H1 (cell line): ENCODE measurements at regions not wholly inside any gene's neighbourhood (a gene's known extent, or its start where the extent isn't known, plus 50 kb on each side); places are given as distances from the start of the nearest gene placed in this dataset.

ENCODE experiments used
- CHD2 ChIP-seq: IDR thresholded peaks from 2 replicates; pipeline ENCODE4 v1.6.1; 2012; ENCODE audit warnings: low read length, improper control_type of control experiment
- CTCF ChIP-seq, 3 experiments: IDR thresholded peaks; 1 replicate in 2 of 3; 2 replicates in 1 of 3; pipeline versions ENCODE4 v1.5.1 to v1.6.1; 2011; ENCODE audit warnings: low read length in 3 of 3, mild to moderate bottlenecking in 3 of 3, inconsistent platforms in 2 of 3, low read depth in 1 of 3, moderate library complexity in 1 of 3; ENCODE audit not compliant: insufficient read depth in 1 of 3; ENCODE audit errors: control extremely low read depth in 1 of 3
- EP300 ChIP-seq, 2 experiments: IDR thresholded peaks; 1 replicate in 1 of 2; 2 replicates in 1 of 2; pipeline ENCODE4 v1.6.1; 2011 to 2012; ENCODE audit warnings: low read depth in 2 of 2, low read length in 2 of 2, mild to moderate bottlenecking in 2 of 2, borderline replicate concordance in 1 of 2, inconsistent platforms in 1 of 2, moderate library complexity in 1 of 2
- EZH2 ChIP-seq: fragments of 200-600 bp; sonication (generic); IDR thresholded peaks from 2 replicates; pipeline ENCODE4 v1.7.1; 2012; ENCODE audit warnings: low read depth, mild to moderate bottlenecking, moderate library complexity, low read length, inconsistent platforms; ENCODE audit not compliant: severe bottlenecking
- MAFK ChIP-seq: IDR thresholded peaks from 2 replicates; pipeline ENCODE4 v1.6.1; 2012; ENCODE audit warnings: low read depth, mild to moderate bottlenecking, improper control_type of control experiment, low read length
- MAX ChIP-seq: IDR thresholded peaks from 2 replicates; pipeline ENCODE4 v1.6.1; 2012; ENCODE audit warnings: inconsistent platforms
- POLR2A ChIP-seq, 2 experiments: IDR thresholded peaks; 1 replicate in 1 of 2; 2 replicates in 1 of 2; pipeline ENCODE4 v1.6.1; 2011; ENCODE audit warnings: low read depth in 2 of 2, low read length in 2 of 2, mild to moderate bottlenecking in 2 of 2; ENCODE audit errors: control extremely low read depth in 1 of 2
- SIN3A ChIP-seq, 2 experiments: IDR thresholded peaks in 1 of 2; conservative IDR thresholded peaks in 1 of 2; 2 replicates each; pipeline ENCODE4 v1.6.1; 2011 to 2012; ENCODE audit warnings: low read length in 2 of 2, improper control_type of control experiment in 1 of 2, low read depth in 1 of 2, mild to moderate bottlenecking in 1 of 2
- SUZ12 ChIP-seq: fragments of 200-600 bp; sonication (generic); IDR thresholded peaks from 2 replicates; pipeline ENCODE4 v1.6.1; 2012; ENCODE audit warnings: mild to moderate bottlenecking, inconsistent platforms, low read length, moderate library complexity, mixed read lengths
- TAF1 ChIP-seq: IDR thresholded peaks from 2 replicates; pipeline ENCODE4 v1.6.1; 2011; ENCODE audit warnings: mild to moderate bottlenecking, low read depth, low read length
- YY1 ChIP-seq: IDR thresholded peaks from 2 replicates; pipeline ENCODE4 v1.6.1; 2011; ENCODE audit warnings: low read depth, mild to moderate bottlenecking, low read length
- TF ChIP-seq, protein P1 (sequence below): IDR thresholded peaks from 2 replicates; pipeline ENCODE4 v1.6.1; 2011; ENCODE audit warnings: low read length, improper control_type of control experiment

DNA sequence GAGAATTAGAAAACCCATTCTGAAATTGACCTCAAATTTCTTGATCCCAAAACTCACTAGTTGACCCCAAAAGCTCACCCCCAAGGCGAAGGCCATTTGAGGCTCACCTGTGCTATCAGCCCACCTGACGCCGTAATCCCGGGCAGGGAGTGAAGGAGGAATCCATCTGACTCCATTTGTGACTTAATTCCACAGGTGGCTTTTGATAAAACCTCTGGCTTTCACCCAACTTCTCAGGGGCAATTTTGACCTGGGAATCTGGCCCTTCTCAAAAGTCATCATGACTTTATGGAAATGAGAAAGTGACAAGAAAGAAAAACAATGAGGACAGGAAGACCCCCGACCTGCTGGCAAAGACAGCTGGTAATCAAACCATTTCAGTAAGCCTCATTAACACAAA is 86.9 kb upstream of the SALL3 start:
- TF ChIP-seq CHD2 (no peak), SUZ12 (no peak), YY1 (no peak), SIN3A (conservative IDR thresholded peaks at IDR 0.05 in 1 of 2, IDR thresholded peaks at IDR 0.05 in 1 of 2; ENCODE audit: low read depth in 1 of 2, low read length in 2 of 2) (no peak), EZH2 (no peak), MAX (no peak), POLR2A (IDR thresholded peaks at IDR 0.05; ENCODE audit: control extremely low read depth in 1 of 2, low read depth in 2 of 2, low read length in 2 of 2) (no peak), EP300 (IDR thresholded peaks at IDR 0.05; ENCODE audit: borderline replicate concordance in 1 of 2, low read depth in 2 of 2, low read length in 2 of 2) (no peak), MAFK (no peak), CTCF (IDR thresholded peaks at IDR 0.05; ENCODE audit: control extremely low read depth in 1 of 3, insufficient read depth in 1 of 3, low read depth in 1 of 3, low read length in 3 of 3) (no peak), TAF1 (no peak)
- TF ChIP-seq, protein P1, sequence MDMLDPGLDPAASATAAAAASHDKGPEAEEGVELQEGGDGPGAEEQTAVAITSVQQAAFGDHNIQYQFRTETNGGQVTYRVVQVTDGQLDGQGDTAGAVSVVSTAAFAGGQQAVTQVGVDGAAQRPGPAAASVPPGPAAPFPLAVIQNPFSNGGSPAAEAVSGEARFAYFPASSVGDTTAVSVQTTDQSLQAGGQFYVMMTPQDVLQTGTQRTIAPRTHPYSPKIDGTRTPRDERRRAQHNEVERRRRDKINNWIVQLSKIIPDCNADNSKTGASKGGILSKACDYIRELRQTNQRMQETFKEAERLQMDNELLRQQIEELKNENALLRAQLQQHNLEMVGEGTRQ, result no peak
